Stomach (tissue), 4 donors: ENCODE measurements at regions not wholly inside any gene's neighbourhood (a gene's known extent, or its start where the extent isn't known, plus 50 kb on each side); places are given as distances from the start of the nearest gene placed in this dataset.

Experiments used
- CTCF ChIP-seq, 7 experiments: fragments of 450-650 bp in 4 of 7; fragments of 200-600 bp in 3 of 7; sonication (generic) in 3 of 7; IDR thresholded peaks; one replicate each; pipeline ENCODE4 v1.5.1; 2016 to 2019; ENCODE audit warnings: antibody characterized with exemption in 7 of 7, control low read depth in 2 of 7, mild to moderate bottlenecking in 1 of 7
- EP300 ChIP-seq: sonication (generic); formaldehyde crosslinking; IDR thresholded peaks from one replicate; pipeline ENCODE4 v1.6.1; 2017; ENCODE audit warnings: antibody characterized with exemption
- POLR2A ChIP-seq, 4 donors: fragments of 450-650 bp; IDR thresholded peaks; one replicate each; pipeline ENCODE4 v1.6.1; 2016; ENCODE audit warnings: antibody characterized with exemption in 4 of 4, control low read depth in 2 of 4, mild to moderate bottlenecking in 1 of 4, moderate library complexity in 1 of 4

GRCh38 chr11:134764367-134764766 is 352.3 kb upstream of the B3GAT1 start:
- no peak for TF ChIP-seq EP300
- no peak for TF ChIP-seq CTCF (IDR thresholded peaks at IDR 0.05)
- no peak for TF ChIP-seq POLR2A (IDR thresholded peaks at IDR 0.05)
